Panc1 (cell line): ENCODE measurements at regions not wholly inside any gene's neighbourhood (a gene's known extent, or its start where the extent isn't known, plus 50 kb on each side); places are given as distances from the start of the nearest gene placed in this dataset.

Source experiments
- ATAC-seq: fragments of 200-7000 bp; cut with Tn5 transposase; 2 replicates; pipeline ENCODE4 v1.9.1; 2020; ENCODE audit warnings: mild to moderate bottlenecking, moderate library complexity
- BruUV-seq: library from RNA; stranded (reverse); fragments of 400-500 nt; replicated peaks from 2 replicates; lab custom pipeline; 2021; lab: Mats Ljungman, UMichigan
- CTCF ChIA-PET: fragments of 300-600 bp; sonication (Branson Sonifier 250); formaldehyde crosslinking; loops from one replicate; lab custom pipeline; 2022; ENCODE audit warnings: antibody characterized with exemption; lab: Charles Lee
- POLR2A ChIA-PET: fragments of 300-600 bp; sonication (Branson Sonifier 250); formaldehyde crosslinking; loops from one replicate; lab custom pipeline; 2022; ENCODE audit warnings: antibody characterized with exemption; lab: Charles Lee
- DNase-seq: peaks from one replicate; pipeline ENCODE4 v3.0.0-alpha.2; 2010; ENCODE audit warnings: low read depth, low spot score
- H3K27ac ChIP-seq: 2 replicates; pipeline ENCODE4 v1.5.1; 2011; ENCODE audit warnings: mild to moderate bottlenecking, low read length, inconsistent platforms
- H3K27me3 ChIP-seq: fragments of 200-500 bp; sonication (Bioruptor generic); 2 replicates; pipeline ENCODE4 v1.6.0; 2014; ENCODE audit warnings: low read length, inconsistent platforms; ENCODE audit not compliant: control insufficient read depth, insufficient read depth
- H3K36me3 ChIP-seq: fragments of 200-500 bp; sonication (Bioruptor generic); 2 replicates; pipeline ENCODE4 v1.5.1; 2014; ENCODE audit warnings: inconsistent platforms, mild to moderate bottlenecking, low read length, moderate library complexity; ENCODE audit not compliant: control insufficient read depth, insufficient read depth
- H3K4me1 ChIP-seq: 2 replicates; pipeline ENCODE4 v1.5.1; 2011; ENCODE audit warnings: inconsistent platforms, mild to moderate bottlenecking, low read length, moderate library complexity; ENCODE audit not compliant: control insufficient read depth, insufficient read depth
- H3K4me3 ChIP-seq, 2 experiments: 2 replicates each; pipeline ENCODE4 v1.5.1; 2011 to 2012; ENCODE audit warnings: low read depth in 2 of 2, low read length in 2 of 2, mild to moderate bottlenecking in 2 of 2, inconsistent platforms in 1 of 2, moderate library complexity in 1 of 2
- H3K9me3 ChIP-seq: fragments of 200-500 bp; sonication (Bioruptor generic); 2 replicates; pipeline ENCODE4 v1.5.1; 2014; ENCODE audit warnings: low read depth, mild to moderate bottlenecking, inconsistent platforms, low read length, moderate library complexity; ENCODE audit not compliant: control insufficient read depth, insufficient read depth
- CTCF ChIP-seq: fragments of 450-650 bp; IDR thresholded peaks from 2 replicates; pipeline ENCODE4 v1.5.1; 2017; ENCODE audit warnings: mild to moderate bottlenecking
- POLR2AphosphoS5 ChIP-seq: IDR thresholded peaks from 2 replicates; pipeline ENCODE4 v1.6.1; 2012; ENCODE audit warnings: mild to moderate bottlenecking, low read depth, low read length, moderate library complexity
- SIN3A ChIP-seq: IDR thresholded peaks from 2 replicates; pipeline ENCODE4 v1.6.1; 2012; ENCODE audit warnings: low read depth, mild to moderate bottlenecking, low read length, moderate library complexity, borderline replicate concordance; ENCODE audit not compliant: insufficient read depth
- TCF7L2 ChIP-seq: IDR thresholded peaks from 2 replicates; pipeline ENCODE4 v1.6.1; 2011; ENCODE audit warnings: mild to moderate bottlenecking, low read depth, low read length, inconsistent platforms
- in situ Hi-C: cut with HindIII; loops from 2 replicates; pipeline ENCODE4 v1.10.0; 2016; ENCODE audit warnings: low sequenced_read_pairs, low pct_unique_long_range_greater_than_20kb
- intact Hi-C: fragments of 100-400 bp; cut with micrococcal nuclease; formaldehyde crosslinking; loops from one replicate; pipeline ENCODE4 v1.10.0; 2022; ENCODE audit not compliant: unreplicated experiment
- TF ChIP-seq, protein P1 (sequence below), 2 experiments: IDR thresholded peaks; 2 replicates each; pipeline ENCODE4 v1.6.1; 2011 to 2012; ENCODE audit warnings: low read depth in 2 of 2, control low read depth in 1 of 2, low read length in 1 of 2, mild to moderate bottlenecking in 1 of 2, moderate library complexity in 1 of 2; ENCODE audit not compliant: insufficient read depth in 1 of 2

DNA sequence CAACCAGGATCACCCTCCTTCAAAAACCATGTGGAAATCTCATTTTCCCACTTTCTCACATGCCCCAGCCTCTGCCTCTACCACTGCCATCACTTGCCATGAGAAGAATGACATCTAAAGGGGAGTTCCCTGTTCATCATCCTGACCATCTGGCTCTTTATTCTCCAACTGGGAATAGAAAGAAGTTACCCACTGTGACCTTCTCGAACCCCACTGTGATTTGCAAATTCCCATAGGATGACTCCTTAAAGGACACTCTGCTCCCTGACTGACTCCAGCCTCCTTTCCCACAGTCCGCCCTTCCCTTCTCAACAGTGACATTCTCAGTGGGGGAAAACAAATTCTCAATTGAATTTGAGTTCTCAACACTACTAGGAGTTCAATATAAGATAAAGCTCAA is 440.5 kb downstream of the NR2F2 start:
- Histone ChIP-seq H3K27me3 (no peaks in the 10 kb centered on the region), H3K27ac (no peak overlapping the region), H3K36me3 (no peaks in the 10 kb centered on the region), H3K4me1 (no peaks in the 10 kb centered on the region), H3K9me3 (no peaks in the 10 kb centered on the region), H3K4me3 (no peak overlapping the region)
- TF ChIP-seq TCF7L2 (no peak), CTCF (no peak), POLR2AphosphoS5 (no peak), SIN3A (no peak)
- TF ChIP-seq, protein P1, sequence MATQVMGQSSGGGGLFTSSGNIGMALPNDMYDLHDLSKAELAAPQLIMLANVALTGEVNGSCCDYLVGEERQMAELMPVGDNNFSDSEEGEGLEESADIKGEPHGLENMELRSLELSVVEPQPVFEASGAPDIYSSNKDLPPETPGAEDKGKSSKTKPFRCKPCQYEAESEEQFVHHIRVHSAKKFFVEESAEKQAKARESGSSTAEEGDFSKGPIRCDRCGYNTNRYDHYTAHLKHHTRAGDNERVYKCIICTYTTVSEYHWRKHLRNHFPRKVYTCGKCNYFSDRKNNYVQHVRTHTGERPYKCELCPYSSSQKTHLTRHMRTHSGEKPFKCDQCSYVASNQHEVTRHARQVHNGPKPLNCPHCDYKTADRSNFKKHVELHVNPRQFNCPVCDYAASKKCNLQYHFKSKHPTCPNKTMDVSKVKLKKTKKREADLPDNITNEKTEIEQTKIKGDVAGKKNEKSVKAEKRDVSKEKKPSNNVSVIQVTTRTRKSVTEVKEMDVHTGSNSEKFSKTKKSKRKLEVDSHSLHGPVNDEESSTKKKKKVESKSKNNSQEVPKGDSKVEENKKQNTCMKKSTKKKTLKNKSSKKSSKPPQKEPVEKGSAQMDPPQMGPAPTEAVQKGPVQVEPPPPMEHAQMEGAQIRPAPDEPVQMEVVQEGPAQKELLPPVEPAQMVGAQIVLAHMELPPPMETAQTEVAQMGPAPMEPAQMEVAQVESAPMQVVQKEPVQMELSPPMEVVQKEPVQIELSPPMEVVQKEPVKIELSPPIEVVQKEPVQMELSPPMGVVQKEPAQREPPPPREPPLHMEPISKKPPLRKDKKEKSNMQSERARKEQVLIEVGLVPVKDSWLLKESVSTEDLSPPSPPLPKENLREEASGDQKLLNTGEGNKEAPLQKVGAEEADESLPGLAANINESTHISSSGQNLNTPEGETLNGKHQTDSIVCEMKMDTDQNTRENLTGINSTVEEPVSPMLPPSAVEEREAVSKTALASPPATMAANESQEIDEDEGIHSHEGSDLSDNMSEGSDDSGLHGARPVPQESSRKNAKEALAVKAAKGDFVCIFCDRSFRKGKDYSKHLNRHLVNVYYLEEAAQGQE (IDR thresholded peaks at IDR 0.05; ENCODE audit: insufficient read depth in 1 of 2, low read depth in 2 of 2, low read length in 1 of 2): no peak
- ChIA-PET CTCF (no interaction called here), POLR2A (no interaction called here)
- in situ Hi-C loops: no loop called here
- no peak for ATAC-seq
- intact Hi-C loops: no loop called here
- no TSS peak for BruUV-seq
- no peak for DNase-seq

- no peak for DNase-seq
- in situ Hi-C loops: no loop called here
- Histone ChIP-seq H3K27me3 (no peaks in the 10 kb centered on the region), H3K36me3 (no peaks in the 10 kb centered on the region), H3K9me3 (no peaks in the 10 kb centered on the region), H3K4me1 (no peaks in the 10 kb centered on the region), H3K4me3 (no peak overlapping the region), H3K27ac (no peak overlapping the region)
- POLR2A ChIA-PET: no interaction called here
- intact Hi-C loops: no loop called here
- CTCF ChIA-PET: no interaction called here
- TF ChIP-seq POLR2AphosphoS5 (no peak), SIN3A (no peak), TCF7L2 (no peak), CTCF (no peak)
- TF ChIP-seq, protein P1 (IDR thresholded peaks at IDR 0.05; ENCODE audit: insufficient read depth in 1 of 2, low read depth in 2 of 2, low read length in 1 of 2): no peak
- no peak for ATAC-seq
- no TSS peak for BruUV-seq
Observed at GRCh38 chr15:96774216-96774615, 443.7 kb downstream of the NR2F2 start.
